Panc1 (cell line): ENCODE measurements at regions not wholly inside any gene's neighbourhood (a gene's known extent, or its start where the extent isn't known, plus 50 kb on each side); places are given as distances from the start of the nearest gene placed in this dataset.
"Not testable (repeated sequence)": the region's sequence is repeated elsewhere in the genome, so short reads cannot be mapped to it uniquely, and the experiment has no call there.

Experiments used
- ATAC-seq: fragments of 200-7000 bp; cut with Tn5 transposase; 2 replicates; pipeline ENCODE4 v1.9.1; 2020; ENCODE audit warnings: mild to moderate bottlenecking, moderate library complexity
- BruUV-seq: library from RNA; stranded (reverse); fragments of 400-500 nt; replicated peaks from 2 replicates; lab custom pipeline; 2021; lab: Mats Ljungman, UMichigan
- CTCF ChIA-PET: fragments of 300-600 bp; sonication (Branson Sonifier 250); formaldehyde crosslinking; loops from one replicate; lab custom pipeline; 2022; ENCODE audit warnings: antibody characterized with exemption; lab: Charles Lee
- POLR2A ChIA-PET: fragments of 300-600 bp; sonication (Branson Sonifier 250); formaldehyde crosslinking; loops from one replicate; lab custom pipeline; 2022; ENCODE audit warnings: antibody characterized with exemption; lab: Charles Lee
- DNase-seq: peaks from one replicate; pipeline ENCODE4 v3.0.0-alpha.2; 2010; ENCODE audit warnings: low read depth, low spot score
- H3K27ac ChIP-seq: 2 replicates; pipeline ENCODE4 v1.5.1; 2011; ENCODE audit warnings: mild to moderate bottlenecking, low read length, inconsistent platforms
- H3K27me3 ChIP-seq: fragments of 200-500 bp; sonication (Bioruptor generic); 2 replicates; pipeline ENCODE4 v1.6.0; 2014; ENCODE audit warnings: low read length, inconsistent platforms; ENCODE audit not compliant: control insufficient read depth, insufficient read depth
- H3K36me3 ChIP-seq: fragments of 200-500 bp; sonication (Bioruptor generic); 2 replicates; pipeline ENCODE4 v1.5.1; 2014; ENCODE audit warnings: inconsistent platforms, mild to moderate bottlenecking, low read length, moderate library complexity; ENCODE audit not compliant: control insufficient read depth, insufficient read depth
- H3K4me1 ChIP-seq: 2 replicates; pipeline ENCODE4 v1.5.1; 2011; ENCODE audit warnings: inconsistent platforms, mild to moderate bottlenecking, low read length, moderate library complexity; ENCODE audit not compliant: control insufficient read depth, insufficient read depth
- H3K4me3 ChIP-seq, 2 experiments: 2 replicates each; pipeline ENCODE4 v1.5.1; 2011 to 2012; ENCODE audit warnings: low read depth in 2 of 2, low read length in 2 of 2, mild to moderate bottlenecking in 2 of 2, inconsistent platforms in 1 of 2, moderate library complexity in 1 of 2
- H3K9me3 ChIP-seq: fragments of 200-500 bp; sonication (Bioruptor generic); 2 replicates; pipeline ENCODE4 v1.5.1; 2014; ENCODE audit warnings: low read depth, mild to moderate bottlenecking, inconsistent platforms, low read length, moderate library complexity; ENCODE audit not compliant: control insufficient read depth, insufficient read depth
- POLR2AphosphoS5 ChIP-seq: IDR thresholded peaks from 2 replicates; pipeline ENCODE4 v1.6.1; 2012; ENCODE audit warnings: mild to moderate bottlenecking, low read depth, low read length, moderate library complexity
- SIN3A ChIP-seq: IDR thresholded peaks from 2 replicates; pipeline ENCODE4 v1.6.1; 2012; ENCODE audit warnings: low read depth, mild to moderate bottlenecking, low read length, moderate library complexity, borderline replicate concordance; ENCODE audit not compliant: insufficient read depth
- TCF7L2 ChIP-seq: IDR thresholded peaks from 2 replicates; pipeline ENCODE4 v1.6.1; 2011; ENCODE audit warnings: mild to moderate bottlenecking, low read depth, low read length, inconsistent platforms
- in situ Hi-C: cut with HindIII; loops from 2 replicates; pipeline ENCODE4 v1.10.0; 2016; ENCODE audit warnings: low sequenced_read_pairs, low pct_unique_long_range_greater_than_20kb
- intact Hi-C: fragments of 100-400 bp; cut with micrococcal nuclease; formaldehyde crosslinking; loops from one replicate; pipeline ENCODE4 v1.10.0; 2022; ENCODE audit not compliant: unreplicated experiment
- TF ChIP-seq, protein P1 (sequence below): fragments of 450-650 bp; IDR thresholded peaks from 2 replicates; pipeline ENCODE4 v1.5.1; 2017; ENCODE audit warnings: mild to moderate bottlenecking
- TF ChIP-seq, protein P2 (sequence below), 2 experiments: IDR thresholded peaks; 2 replicates each; pipeline ENCODE4 v1.6.1; 2011 to 2012; ENCODE audit warnings: low read depth in 2 of 2, control low read depth in 1 of 2, low read length in 1 of 2, mild to moderate bottlenecking in 1 of 2, moderate library complexity in 1 of 2; ENCODE audit not compliant: insufficient read depth in 1 of 2

DNA sequence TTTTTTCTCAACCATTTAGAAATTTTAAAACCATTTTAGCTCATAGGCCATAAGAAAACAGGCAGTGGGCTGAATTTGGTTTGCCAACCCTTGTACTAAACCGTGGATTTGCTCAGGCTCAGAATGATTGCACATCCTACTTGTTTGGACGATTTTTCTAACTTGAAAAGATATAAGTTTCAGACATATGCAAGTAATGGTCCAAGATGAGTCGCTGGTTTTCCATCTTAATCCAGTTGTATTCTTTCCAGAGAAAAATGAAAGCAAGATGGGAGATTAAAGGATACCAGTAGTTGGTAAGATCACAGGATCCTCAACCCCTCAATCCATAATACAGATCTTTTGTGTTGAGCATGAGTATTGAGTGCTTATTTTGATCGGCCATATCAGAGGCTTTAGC lies 250.9 kb downstream of the TINAG start:
- intact Hi-C loops, result no loop called here
- no peak overlapping the region for H3K27ac ChIP-seq
- H3K27me3 ChIP-seq, result no peaks in the 10 kb centered on the region
- ChIA-PET CTCF (no interaction called here), POLR2A (no interaction called here)
- TF ChIP-seq TCF7L2, result no peak
- TF ChIP-seq, protein P1, sequence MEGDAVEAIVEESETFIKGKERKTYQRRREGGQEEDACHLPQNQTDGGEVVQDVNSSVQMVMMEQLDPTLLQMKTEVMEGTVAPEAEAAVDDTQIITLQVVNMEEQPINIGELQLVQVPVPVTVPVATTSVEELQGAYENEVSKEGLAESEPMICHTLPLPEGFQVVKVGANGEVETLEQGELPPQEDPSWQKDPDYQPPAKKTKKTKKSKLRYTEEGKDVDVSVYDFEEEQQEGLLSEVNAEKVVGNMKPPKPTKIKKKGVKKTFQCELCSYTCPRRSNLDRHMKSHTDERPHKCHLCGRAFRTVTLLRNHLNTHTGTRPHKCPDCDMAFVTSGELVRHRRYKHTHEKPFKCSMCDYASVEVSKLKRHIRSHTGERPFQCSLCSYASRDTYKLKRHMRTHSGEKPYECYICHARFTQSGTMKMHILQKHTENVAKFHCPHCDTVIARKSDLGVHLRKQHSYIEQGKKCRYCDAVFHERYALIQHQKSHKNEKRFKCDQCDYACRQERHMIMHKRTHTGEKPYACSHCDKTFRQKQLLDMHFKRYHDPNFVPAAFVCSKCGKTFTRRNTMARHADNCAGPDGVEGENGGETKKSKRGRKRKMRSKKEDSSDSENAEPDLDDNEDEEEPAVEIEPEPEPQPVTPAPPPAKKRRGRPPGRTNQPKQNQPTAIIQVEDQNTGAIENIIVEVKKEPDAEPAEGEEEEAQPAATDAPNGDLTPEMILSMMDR, result no peak
- TF ChIP-seq, protein P2, sequence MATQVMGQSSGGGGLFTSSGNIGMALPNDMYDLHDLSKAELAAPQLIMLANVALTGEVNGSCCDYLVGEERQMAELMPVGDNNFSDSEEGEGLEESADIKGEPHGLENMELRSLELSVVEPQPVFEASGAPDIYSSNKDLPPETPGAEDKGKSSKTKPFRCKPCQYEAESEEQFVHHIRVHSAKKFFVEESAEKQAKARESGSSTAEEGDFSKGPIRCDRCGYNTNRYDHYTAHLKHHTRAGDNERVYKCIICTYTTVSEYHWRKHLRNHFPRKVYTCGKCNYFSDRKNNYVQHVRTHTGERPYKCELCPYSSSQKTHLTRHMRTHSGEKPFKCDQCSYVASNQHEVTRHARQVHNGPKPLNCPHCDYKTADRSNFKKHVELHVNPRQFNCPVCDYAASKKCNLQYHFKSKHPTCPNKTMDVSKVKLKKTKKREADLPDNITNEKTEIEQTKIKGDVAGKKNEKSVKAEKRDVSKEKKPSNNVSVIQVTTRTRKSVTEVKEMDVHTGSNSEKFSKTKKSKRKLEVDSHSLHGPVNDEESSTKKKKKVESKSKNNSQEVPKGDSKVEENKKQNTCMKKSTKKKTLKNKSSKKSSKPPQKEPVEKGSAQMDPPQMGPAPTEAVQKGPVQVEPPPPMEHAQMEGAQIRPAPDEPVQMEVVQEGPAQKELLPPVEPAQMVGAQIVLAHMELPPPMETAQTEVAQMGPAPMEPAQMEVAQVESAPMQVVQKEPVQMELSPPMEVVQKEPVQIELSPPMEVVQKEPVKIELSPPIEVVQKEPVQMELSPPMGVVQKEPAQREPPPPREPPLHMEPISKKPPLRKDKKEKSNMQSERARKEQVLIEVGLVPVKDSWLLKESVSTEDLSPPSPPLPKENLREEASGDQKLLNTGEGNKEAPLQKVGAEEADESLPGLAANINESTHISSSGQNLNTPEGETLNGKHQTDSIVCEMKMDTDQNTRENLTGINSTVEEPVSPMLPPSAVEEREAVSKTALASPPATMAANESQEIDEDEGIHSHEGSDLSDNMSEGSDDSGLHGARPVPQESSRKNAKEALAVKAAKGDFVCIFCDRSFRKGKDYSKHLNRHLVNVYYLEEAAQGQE (IDR thresholded peaks at IDR 0.05; ENCODE audit: insufficient read depth in 1 of 2, low read depth in 2 of 2, low read length in 1 of 2), result no peak
- no peak for TF ChIP-seq POLR2AphosphoS5
- H3K9me3 ChIP-seq, result no peaks in the 10 kb centered on the region
- DNase-seq (no peak), ATAC-seq (no peak)
- no TSS peak for BruUV-seq
- in situ Hi-C loops, result no loop called here
- H3K4me3 ChIP-seq, result no peak overlapping the region
- no peaks in the 10 kb centered on the region for H3K4me1 ChIP-seq
- H3K36me3 ChIP-seq, result no peaks in the 10 kb centered on the region

DNA sequence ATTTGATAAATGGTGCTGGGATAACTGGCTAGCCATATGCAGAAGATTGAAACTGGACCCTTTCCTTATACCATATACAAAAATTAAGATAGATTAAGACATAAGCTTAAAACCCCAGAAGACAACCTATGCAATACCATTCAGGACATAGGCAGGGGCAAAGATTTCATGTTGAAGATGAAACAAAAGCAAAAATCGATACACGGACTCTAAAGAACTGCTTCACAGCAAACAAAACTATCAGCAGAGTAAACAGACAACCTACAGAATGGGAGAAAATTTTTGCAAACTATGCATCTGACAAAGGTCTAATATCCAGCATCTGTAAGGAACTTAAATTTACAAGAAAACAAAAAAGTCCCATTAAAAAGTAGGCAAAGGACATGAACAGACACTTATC lies 255.9 kb downstream of the TINAG start:
- in situ Hi-C loops, H3K27me3 ChIP-seq, ATAC-seq, H3K9me3 ChIP-seq, H3K27ac ChIP-seq, H3K36me3 ChIP-seq, POLR2A ChIA-PET, H3K4me1 ChIP-seq, BruUV-seq, DNase-seq, intact Hi-C loops, H3K4me3 ChIP-seq, CTCF ChIA-PET: not testable (repeated sequence)

DNA sequence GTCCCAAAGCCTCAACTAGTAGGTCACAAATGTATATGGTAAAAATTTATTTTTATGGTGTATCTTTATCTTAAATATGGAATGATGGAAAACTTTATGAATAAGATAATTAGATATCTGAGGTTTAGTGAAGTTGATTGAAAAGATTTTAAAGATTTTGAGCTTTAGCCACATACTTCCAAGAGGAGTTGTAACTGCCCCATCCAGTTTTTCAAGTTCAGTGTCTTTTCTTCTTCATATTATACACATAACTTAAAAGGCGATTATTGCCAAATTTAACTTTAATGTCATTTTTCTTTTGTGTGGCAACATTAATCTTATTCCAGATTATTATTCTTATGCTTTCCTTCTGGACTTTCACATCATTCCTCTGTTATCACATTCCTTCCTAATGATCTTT lies 266.4 kb downstream of the TINAG start:
- Histone ChIP-seq H3K9me3 (no peaks in the 10 kb centered on the region), H3K36me3 (no peaks in the 10 kb centered on the region), H3K27me3 (no peaks in the 10 kb centered on the region), H3K4me3 (no peak overlapping the region), H3K4me1 (no peaks in the 10 kb centered on the region), H3K27ac (no peak overlapping the region)
- in situ Hi-C loops (no loop called here), intact Hi-C loops (no loop called here)
- no peak for ATAC-seq
- no peak for TF ChIP-seq TCF7L2
- TF ChIP-seq POLR2AphosphoS5, result no peak
- TF ChIP-seq, protein P2 (IDR thresholded peaks at IDR 0.05; ENCODE audit: insufficient read depth in 1 of 2, low read depth in 2 of 2, low read length in 1 of 2), result no peak
- TF ChIP-seq, protein P1, result no peak
- no peak for TF ChIP-seq SIN3A
- ChIA-PET POLR2A (no interaction called here), CTCF (no interaction called here)
- BruUV-seq, result no TSS peak
- no peak for DNase-seq
